ENCODE measurements at regions not wholly inside any gene's neighbourhood (a gene's known extent, or its start where the extent isn't known, plus 50 kb on each side); places are given as distances from the start of the nearest gene placed in this dataset.

- no peak overlapping the region for H3K4me3 ChIP-seq (ENCODE audit: control insufficient read depth, low read depth, low read length)
- TF ChIP-seq CTCF (conservative IDR thresholded peaks at IDR 0.05; ENCODE audit: control insufficient read depth, insufficient read depth, low read depth, low read length), result no peak
- no peak for DNase-seq (ENCODE audit: low read depth)
These were observed 157.8 kb downstream of the COPS8 start for GRCh38 chr2:237243487-237243886.

- no peak for TF ChIP-seq CTCF (conservative IDR thresholded peaks at IDR 0.05; ENCODE audit: control insufficient read depth, insufficient read depth, low read depth, low read length)
- H3K4me3 ChIP-seq (ENCODE audit: control insufficient read depth, low read depth, low read length), result no peak overlapping the region
- DNase-seq (ENCODE audit: low read depth), result no peak
These were observed 158.5 kb downstream of the COPS8 start for GRCh38 chr2:237244178-237244577.

- H3K4me3 ChIP-seq (ENCODE audit: control insufficient read depth, low read depth, low read length), result no peak overlapping the region
- DNase-seq (ENCODE audit: low read depth), result peak; percentile 95
- no peak for TF ChIP-seq CTCF (conservative IDR thresholded peaks at IDR 0.05; ENCODE audit: control insufficient read depth, insufficient read depth, low read depth, low read length)
These were observed 159.4 kb downstream of the COPS8 start for GRCh38 chr2:237244976-237245646.

GRCh38 chr2:237250599-237250998 lies 163.4 kb downstream of the COL6A3 start:
- no peak for TF ChIP-seq CTCF (conservative IDR thresholded peaks at IDR 0.05; ENCODE audit: control insufficient read depth, insufficient read depth, low read depth, low read length)
- no peak overlapping the region for H3K4me3 ChIP-seq (ENCODE audit: control insufficient read depth, low read depth, low read length)
- DNase-seq (ENCODE audit: low read depth), result no peak

GRCh38 chr2:237251986-237252385 lies 162.0 kb downstream of the COL6A3 start:
- DNase-seq (ENCODE audit: low read depth), result no peak
- no peak overlapping the region for H3K4me3 ChIP-seq (ENCODE audit: control insufficient read depth, low read depth, low read length)
- no peak for TF ChIP-seq CTCF (conservative IDR thresholded peaks at IDR 0.05; ENCODE audit: control insufficient read depth, insufficient read depth, low read depth, low read length)

- H3K4me3 ChIP-seq (ENCODE audit: control insufficient read depth, low read depth, low read length), result no peak overlapping the region
- peak; percentile 52 for DNase-seq (ENCODE audit: low read depth)
- no peak for TF ChIP-seq CTCF (conservative IDR thresholded peaks at IDR 0.05; ENCODE audit: control insufficient read depth, insufficient read depth, low read depth, low read length)
These were observed 160.8 kb downstream of the COL6A3 start for GRCh38 chr2:237253046-237253702.

All from fibroblast of mammary gland (primary cell).